OCI-LY3 (cell line): ENCODE measurements at regions not wholly inside any gene's neighbourhood (a gene's known extent, or its start where the extent isn't known, plus 50 kb on each side); places are given as distances from the start of the nearest gene placed in this dataset.

Experiments used
- H2AFZ ChIP-seq: fragments of 200-600, 300-600 bp; shearing (Covaris generic); 2 replicates; pipeline ENCODE4 v1.6.0; 2014; ENCODE audit warnings: antibody characterized with exemption, low read depth, low read length
- H3K27ac ChIP-seq: fragments of 200-600, 300-600 bp; sonication (generic); 2 replicates; pipeline ENCODE4 v1.5.1; 2014; ENCODE audit warnings: mild to moderate bottlenecking, low read length, moderate library complexity, mixed read lengths
- H3K27me3 ChIP-seq: fragments of 200-600, 300-600 bp; sonication (generic); 2 replicates; pipeline ENCODE4 v1.6.1; 2014; ENCODE audit warnings: low read depth, low read length, mixed read lengths
- H3K36me3 ChIP-seq: fragments of 200-600, 300-600 bp; sonication (generic); replicated peaks from 2 replicates; pipeline ENCODE3; 2014; ENCODE audit warnings: low read depth, low read length, mixed read lengths
- H3K4me1 ChIP-seq: fragments of 300-600, 200-600 bp; sonication (generic); 2 replicates; pipeline ENCODE4 v1.6.1; 2014; ENCODE audit warnings: low read length, mixed read lengths
- H3K4me2 ChIP-seq: fragments of 200-600, 300-600 bp; sonication (generic); 2 replicates; pipeline ENCODE4 v1.6.1; 2014; ENCODE audit warnings: low read length, mixed read lengths
- H3K4me3 ChIP-seq: fragments of 300-600, 200-600 bp; sonication (generic); 2 replicates; pipeline ENCODE4 v1.5.1; 2014; ENCODE audit warnings: antibody characterized with exemption, mild to moderate bottlenecking, low read length, moderate library complexity
- H3K79me2 ChIP-seq: fragments of 300-600, 200-600 bp; shearing (Covaris generic); 2 replicates; pipeline ENCODE4 v1.6.1; 2014; ENCODE audit warnings: mild to moderate bottlenecking, low read length, mixed read lengths
- H3K9ac ChIP-seq: fragments of 300-600, 200-600 bp; shearing (Covaris generic); 2 replicates; pipeline ENCODE4 v1.6.0; 2014; ENCODE audit warnings: mild to moderate bottlenecking, low read length, moderate library complexity
- H3K9me3 ChIP-seq: fragments of 200-600, 300-600 bp; shearing (Covaris generic); 2 replicates; pipeline ENCODE4 v1.6.1; 2014; ENCODE audit warnings: low read length, mixed read lengths; ENCODE audit not compliant: insufficient read depth
- H4K20me1 ChIP-seq: fragments of 200-600, 300-600 bp; sonication (generic); 2 replicates; pipeline ENCODE4 v1.6.1; 2016; ENCODE audit warnings: low read length, mixed read lengths; ENCODE audit not compliant: insufficient read depth
- EZH2phosphoT487 ChIP-seq: fragments of 200-600 bp; shearing (Covaris generic); IDR thresholded peaks from 2 replicates; pipeline ENCODE4 v1.6.1; 2018; ENCODE audit warnings: antibody characterized with exemption, mixed run types, low read depth
- TF ChIP-seq, protein P1 (sequence below): fragments of 200-600, 300-600 bp; sonication (generic); IDR thresholded peaks from 2 replicates; pipeline ENCODE4 v1.5.1; 2014; ENCODE audit warnings: antibody characterized with exemption, low read length, low read depth

DNA sequence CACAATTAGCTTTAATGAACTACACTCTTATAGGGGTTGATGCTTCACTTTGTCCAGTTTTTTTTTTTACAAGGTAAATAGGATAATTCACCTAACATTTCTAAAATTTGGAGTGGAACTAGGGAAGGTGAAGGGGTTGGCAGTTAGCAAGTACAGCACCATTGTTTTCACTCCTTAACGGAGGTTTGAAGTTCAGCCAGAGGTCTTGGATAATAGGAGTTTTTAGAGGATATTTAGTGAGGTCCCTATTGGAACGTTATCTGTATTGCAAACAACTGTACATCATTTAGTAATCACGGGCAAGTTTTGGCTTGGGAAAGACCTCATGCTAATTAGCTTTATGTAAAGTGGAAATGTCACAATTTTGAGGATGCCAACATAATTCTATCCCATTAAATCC, 52.3 kb upstream of the TBX18 start:
- H3K4me2 ChIP-seq, result no peak overlapping the region
- H3K36me3 ChIP-seq, result no peaks in the 10 kb centered on the region

DNA sequence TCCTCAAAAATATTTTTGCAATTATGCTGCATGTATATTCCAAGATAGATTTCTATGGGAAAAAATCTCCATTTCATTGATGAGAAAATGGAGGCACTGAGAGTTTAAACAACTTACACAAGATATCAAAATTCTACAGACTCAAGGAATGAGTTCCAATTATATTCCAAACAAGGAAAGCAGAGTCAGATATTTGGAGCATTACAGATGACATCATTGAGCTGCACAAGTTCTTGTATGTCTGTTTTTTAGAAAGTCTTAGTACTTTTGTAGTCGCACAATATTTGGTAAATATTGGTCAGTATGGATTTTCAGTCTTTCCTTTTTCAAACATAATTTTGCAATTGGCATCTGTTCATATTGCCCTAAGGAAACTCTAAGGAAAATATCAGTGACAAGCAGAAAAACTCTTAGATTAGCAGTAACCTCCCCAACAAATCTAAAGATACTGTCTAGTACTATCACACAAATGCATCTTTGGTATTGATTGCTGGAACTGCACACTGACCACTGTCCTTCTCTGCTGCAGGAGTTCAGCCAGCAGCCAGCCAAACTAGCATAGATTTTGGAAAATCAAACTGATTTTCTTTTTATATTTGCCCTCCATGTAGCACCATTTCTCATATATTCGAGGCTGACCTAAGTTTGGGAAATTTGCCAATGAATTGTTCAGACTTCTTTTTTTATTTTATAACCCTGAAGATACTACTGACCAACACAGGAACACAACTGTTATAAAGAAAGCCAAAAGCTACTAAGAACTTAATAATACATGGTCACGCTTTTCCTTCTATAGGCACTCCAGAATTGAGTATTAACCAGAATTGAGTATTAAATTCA, 51.7 kb upstream of the TBX18 start:
- H3K79me2 ChIP-seq, result no peaks in the 10 kb centered on the region
- no peaks in the 10 kb centered on the region for H3K9me3 ChIP-seq
- H3K4me2 ChIP-seq, result no peak overlapping the region
- no peak overlapping the region for H3K4me3 ChIP-seq
- H3K27me3 ChIP-seq, result no peaks in the 10 kb centered on the region
- H2AFZ ChIP-seq, result no peak overlapping the region
- no peak overlapping the region for H3K27ac ChIP-seq
- peaks cover 7% of the 10 kb centered on the region for H3K4me1 ChIP-seq
- no peak overlapping the region for H3K9ac ChIP-seq
- H4K20me1 ChIP-seq, result no peaks in the 10 kb centered on the region
- no peaks in the 10 kb centered on the region for H3K36me3 ChIP-seq
- TF ChIP-seq, protein P1, sequence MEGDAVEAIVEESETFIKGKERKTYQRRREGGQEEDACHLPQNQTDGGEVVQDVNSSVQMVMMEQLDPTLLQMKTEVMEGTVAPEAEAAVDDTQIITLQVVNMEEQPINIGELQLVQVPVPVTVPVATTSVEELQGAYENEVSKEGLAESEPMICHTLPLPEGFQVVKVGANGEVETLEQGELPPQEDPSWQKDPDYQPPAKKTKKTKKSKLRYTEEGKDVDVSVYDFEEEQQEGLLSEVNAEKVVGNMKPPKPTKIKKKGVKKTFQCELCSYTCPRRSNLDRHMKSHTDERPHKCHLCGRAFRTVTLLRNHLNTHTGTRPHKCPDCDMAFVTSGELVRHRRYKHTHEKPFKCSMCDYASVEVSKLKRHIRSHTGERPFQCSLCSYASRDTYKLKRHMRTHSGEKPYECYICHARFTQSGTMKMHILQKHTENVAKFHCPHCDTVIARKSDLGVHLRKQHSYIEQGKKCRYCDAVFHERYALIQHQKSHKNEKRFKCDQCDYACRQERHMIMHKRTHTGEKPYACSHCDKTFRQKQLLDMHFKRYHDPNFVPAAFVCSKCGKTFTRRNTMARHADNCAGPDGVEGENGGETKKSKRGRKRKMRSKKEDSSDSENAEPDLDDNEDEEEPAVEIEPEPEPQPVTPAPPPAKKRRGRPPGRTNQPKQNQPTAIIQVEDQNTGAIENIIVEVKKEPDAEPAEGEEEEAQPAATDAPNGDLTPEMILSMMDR, result no peak
- no peak for TF ChIP-seq EZH2phosphoT487

More for the DNA sequence above, 52.3 kb upstream of the TBX18 start:
- Histone ChIP-seq H3K9ac (no peak overlapping the region), H3K27ac (no peak overlapping the region), H3K27me3 (no peaks in the 10 kb centered on the region), H4K20me1 (no peaks in the 10 kb centered on the region), H3K4me1 (peaks cover under 1% of the 10 kb centered on the region; the same call in 1 of the 2 replicates), H2AFZ (no peak overlapping the region), H3K4me3 (no peak overlapping the region), H3K9me3 (no peaks in the 10 kb centered on the region), H3K79me2 (no peaks in the 10 kb centered on the region)
- no peak for TF ChIP-seq EZH2phosphoT487
- TF ChIP-seq, protein P1, result no peak
